ENCODE measurements at regions not wholly inside any gene's neighbourhood (a gene's known extent, or its start where the extent isn't known, plus 50 kb on each side); places are given as distances from the start of the nearest gene placed in this dataset.

DNA sequence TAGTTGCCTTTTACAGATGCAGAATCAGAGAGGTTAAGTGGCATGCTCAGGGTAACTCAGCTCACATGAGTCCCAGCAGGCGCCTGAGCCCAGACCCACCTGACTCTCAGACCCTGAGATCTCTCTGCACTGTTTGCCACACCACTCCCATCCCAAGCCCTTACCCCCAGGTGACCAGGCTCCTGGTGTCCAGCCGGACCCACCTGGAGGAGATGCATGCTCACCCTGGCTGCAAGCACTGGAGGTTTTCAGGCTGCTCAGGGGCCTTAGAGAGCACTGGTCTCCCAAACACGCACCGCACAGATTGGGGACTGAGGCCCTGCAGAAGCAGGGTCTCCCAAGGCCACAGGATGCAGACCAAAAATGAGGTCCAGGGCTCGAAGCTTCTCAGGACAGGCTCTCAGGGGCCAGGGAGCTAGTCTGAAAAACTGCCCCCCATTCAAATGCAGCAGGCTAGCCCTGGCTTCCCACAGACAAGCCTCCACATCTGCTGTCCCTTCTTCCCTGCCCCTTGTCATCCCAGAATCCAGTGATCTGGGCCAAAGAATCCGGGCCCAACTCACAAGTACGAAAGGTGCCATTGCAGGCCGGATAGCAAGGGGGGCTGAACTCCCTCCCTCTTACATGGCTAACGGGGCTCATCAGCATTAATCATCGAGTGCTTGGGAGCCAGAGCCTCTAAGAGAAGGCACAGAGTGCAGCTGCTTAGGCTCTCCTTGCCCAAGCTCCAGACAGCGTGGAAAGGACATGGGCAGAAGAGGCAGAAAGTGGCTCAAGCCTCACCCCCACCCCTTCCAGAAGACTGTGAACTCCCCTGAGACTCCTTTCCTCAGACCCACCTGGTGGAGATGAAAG, 90.2 kb upstream of the PRR20G start:
- H3K27ac ChIP-seq: no peak overlapping the region
- no peaks in the 10 kb centered on the region for H3K4me1 ChIP-seq (ENCODE audit: control insufficient read depth in 1 of 2, low read depth in 2 of 2)
- no peak for TF ChIP-seq CTCF (IDR thresholded peaks at IDR 0.05)
- no peak for ATAC-seq (ENCODE audit: insufficient number of reproducible peaks, low FRiP score, low read depth)
- no peak overlapping the region for H3K4me3 ChIP-seq
- no peaks in the 10 kb centered on the region for H3K27me3 ChIP-seq (replicated peaks; ENCODE audit: insufficient read depth)
- H3K9me3 ChIP-seq: no peaks in the 10 kb centered on the region
- H3K36me3 ChIP-seq: no peaks in the 10 kb centered on the region
- DNase-seq (ENCODE audit: low spot score): no peak

GRCh38 chr3:127375151-127375930, 87.5 kb upstream of the PRR20G start:
- H3K36me3 ChIP-seq: no peaks in the 10 kb centered on the region

DNA sequence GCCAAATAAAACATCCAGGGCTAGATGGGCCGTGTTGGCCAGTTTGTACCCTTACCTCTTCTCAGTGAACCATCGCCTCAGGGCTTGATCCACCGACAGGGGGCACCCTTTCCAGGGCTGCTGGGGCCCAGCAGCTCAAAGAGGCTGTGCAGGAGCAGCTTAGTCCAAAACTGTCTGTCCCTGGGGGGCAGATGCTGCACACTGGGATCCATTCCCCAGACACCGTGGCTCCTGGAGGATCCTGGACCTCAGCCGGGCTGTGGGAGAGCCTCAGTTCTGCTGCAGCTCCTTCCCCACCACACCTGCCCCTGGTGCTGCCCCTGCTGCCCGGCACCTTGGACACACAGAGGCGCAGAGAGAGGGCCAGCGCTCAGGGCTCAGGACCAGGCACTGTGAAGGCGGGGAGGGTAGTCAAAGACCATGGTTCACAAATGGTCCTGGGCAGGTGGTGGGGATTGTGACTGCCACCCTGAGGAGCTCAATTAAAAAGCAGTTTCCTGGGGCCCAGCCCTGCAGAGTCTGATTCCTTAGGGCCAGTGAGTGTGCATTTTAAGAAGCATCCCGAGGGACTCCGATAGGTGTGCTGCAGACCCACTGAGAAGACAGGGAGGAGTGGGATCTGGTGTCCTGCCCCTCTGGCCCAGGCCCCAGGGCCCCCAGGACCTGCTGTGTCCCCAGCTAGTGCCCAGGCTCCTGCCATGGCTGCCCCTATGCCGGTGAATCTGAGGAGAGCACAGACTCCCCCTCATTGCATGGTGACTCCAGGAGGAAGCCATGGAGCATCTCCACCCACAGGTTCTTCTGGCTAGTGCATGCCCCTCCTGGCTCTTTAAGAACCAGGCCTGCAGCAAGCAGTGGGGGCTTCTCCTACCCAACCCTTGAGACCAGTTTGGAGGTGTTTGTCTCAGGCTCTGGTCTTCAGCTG, 86.5 kb upstream of the PRR20G start:
- DNase-seq (ENCODE audit: low spot score) (no peak), ATAC-seq (ENCODE audit: insufficient number of reproducible peaks, low FRiP score, low read depth) (no peak)
- H3K27ac ChIP-seq: no peak overlapping the region
- no peaks in the 10 kb centered on the region for H3K4me1 ChIP-seq (ENCODE audit: control insufficient read depth in 1 of 2, low read depth in 2 of 2)
- H3K9me3 ChIP-seq: no peaks in the 10 kb centered on the region
- no peak for TF ChIP-seq CTCF (IDR thresholded peaks at IDR 0.05)
- H3K4me3 ChIP-seq: no peak overlapping the region
- H3K27me3 ChIP-seq (replicated peaks; ENCODE audit: insufficient read depth): no peaks in the 10 kb centered on the region
- no peaks in the 10 kb centered on the region for H3K36me3 ChIP-seq

More at GRCh38 chr3:127375151-127375930, 87.5 kb upstream of the PRR20G start:
- DNase-seq (ENCODE audit: low spot score): no peak
- TF ChIP-seq CTCF (IDR thresholded peaks at IDR 0.05): no peak
- H3K4me1 ChIP-seq (ENCODE audit: control insufficient read depth in 1 of 2, low read depth in 2 of 2): no peaks in the 10 kb centered on the region
- no peaks in the 10 kb centered on the region for H3K27me3 ChIP-seq (replicated peaks; ENCODE audit: insufficient read depth)
- H3K9me3 ChIP-seq: no peaks in the 10 kb centered on the region
- no peak for ATAC-seq (ENCODE audit: insufficient number of reproducible peaks, low FRiP score, low read depth)
- H3K27ac ChIP-seq: no peak overlapping the region
- no peak overlapping the region for H3K4me3 ChIP-seq

GRCh38 chr3:127373441-127374085, 85.7 kb upstream of the PRR20G start:
- Histone ChIP-seq H3K4me3 (no peak overlapping the region), H3K27ac (no peak overlapping the region), H3K27me3 (replicated peaks; ENCODE audit: insufficient read depth) (no peaks in the 10 kb centered on the region), H3K36me3 (no peaks in the 10 kb centered on the region), H3K9me3 (no peaks in the 10 kb centered on the region), H3K4me1 (ENCODE audit: control insufficient read depth in 1 of 2, low read depth in 2 of 2) (no peaks in the 10 kb centered on the region)
- no peak for TF ChIP-seq CTCF (IDR thresholded peaks at IDR 0.05)
- DNase-seq (ENCODE audit: low spot score) (no peak), ATAC-seq (ENCODE audit: insufficient number of reproducible peaks, low FRiP score, low read depth) (no peak)

All from thoracic aorta (tissue), 2 donors.